Kidney (tissue), 13 donors: ENCODE measurements at regions not wholly inside any gene's neighbourhood (a gene's known extent, or its start where the extent isn't known, plus 50 kb on each side); places are given as distances from the start of the nearest gene placed in this dataset.
"Not testable (repeated sequence)": the region's sequence is repeated elsewhere in the genome, so short reads cannot be mapped to it uniquely, and the experiment has no call there.

Source experiments
- DNase-seq, 5 donors: peaks; one replicate each; pipeline ENCODE4 v3.0.0-alpha.2; 2013 to 2020
- FAIRE-seq: peaks from 2 replicates; lab custom pipeline; 2012; peaks lifted over from hg19 to GRCh38; lab: Jason Lieb, UNC
- H3K27ac ChIP-seq, 2 donors: one replicate each; pipeline ENCODE4 v1.7.0; 2013; ENCODE audit warnings: low read depth in 2 of 2, low read length in 2 of 2, inconsistent platforms in 1 of 2
- H3K27me3 ChIP-seq: one replicate; pipeline ENCODE4 v1.7.1; 2013; ENCODE audit warnings: low read length, inconsistent platforms; ENCODE audit not compliant: control insufficient read depth, insufficient read depth
- H3K36me3 ChIP-seq, 3 donors: one replicate each; pipeline versions ENCODE4 v1.7.0 to v1.7.1; 2013; ENCODE audit warnings: low read length in 3 of 3, control low read depth in 1 of 3, inconsistent platforms in 1 of 3; ENCODE audit not compliant: insufficient read depth in 3 of 3, control insufficient read depth in 2 of 3
- H3K4me1 ChIP-seq, 3 donors: one replicate each; pipeline versions ENCODE4 v1.7.0 to v1.7.1; 2013; ENCODE audit warnings: low read length in 3 of 3, inconsistent platforms in 1 of 3, low read depth in 1 of 3; ENCODE audit not compliant: control insufficient read depth in 2 of 3, insufficient read depth in 2 of 3
- H3K4me3 ChIP-seq, 3 donors: one replicate each; pipeline versions ENCODE4 v1.7.0 to v1.8.1; 2013; ENCODE audit warnings: low read length in 3 of 3, control low read depth in 1 of 3, inconsistent platforms in 1 of 3
- H3K9ac ChIP-seq, 3 donors: one replicate each; pipeline versions ENCODE4 v1.7.0 to v1.7.1; 2013; ENCODE audit warnings: low read length in 3 of 3, control low read depth in 1 of 3, inconsistent platforms in 1 of 3
- H3K9me3 ChIP-seq, 3 donors: one replicate each; pipeline versions ENCODE4 v1.7.0 to v1.7.1; 2013; ENCODE audit warnings: low read length in 3 of 3, control low read depth in 1 of 3, inconsistent platforms in 1 of 3; ENCODE audit not compliant: control insufficient read depth in 2 of 3, insufficient read depth in 1 of 3
- intact Hi-C: fragments of 100-400 bp; cut with DNase I; formaldehyde crosslinking; loops from one replicate; pipeline ENCODE4 v1.11.1; 2022
- TF ChIP-seq, protein P1 (sequence below): IDR thresholded peaks from 3 replicates; pipeline ENCODE4 v1.5.1; 2012; ENCODE audit warnings: mild to moderate bottlenecking, moderate library complexity, borderline replicate concordance; ENCODE audit not compliant: insufficient read depth; ENCODE audit errors: extremely low read depth
- donor health status: control.
- donor health status: control.
- donor health status: control.
- donor health status: control.
- donor health status: control.
- donor health status: DM: yes; HTN: yes; CAD: no.
- donor health status: Normal renal cell carcinoma (clear cell type).

DNA sequence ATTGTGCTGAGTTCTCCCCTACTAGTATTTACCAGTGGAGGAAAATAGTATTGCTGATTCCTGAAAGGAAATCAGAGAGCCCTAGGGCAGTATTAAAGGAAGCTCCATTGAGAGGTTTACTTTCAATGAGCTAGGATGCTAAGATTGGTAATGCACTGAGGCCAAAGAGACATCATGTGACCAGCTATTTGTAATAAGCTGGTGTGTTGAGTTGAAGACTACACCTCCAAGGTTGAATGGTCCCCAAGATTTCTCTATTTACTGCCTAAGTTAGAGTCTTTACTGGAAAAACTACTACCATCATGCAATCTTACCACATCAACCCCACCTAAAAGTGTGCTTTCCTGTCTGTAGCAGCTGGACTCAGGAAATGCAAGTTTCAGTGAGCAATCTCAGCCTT, 151.5 kb upstream of the GJE1 start:
- Histone ChIP-seq H3K9ac (no peak overlapping the region), H3K36me3 (no peaks in the 10 kb centered on the region), H3K4me1 (no peaks in the 10 kb centered on the region), H3K27me3 (no peaks in the 10 kb centered on the region), H3K9me3 (no peaks in the 10 kb centered on the region), H3K4me3 (no peak overlapping the region), H3K27ac (no peak overlapping the region)
- TF ChIP-seq, protein P1, sequence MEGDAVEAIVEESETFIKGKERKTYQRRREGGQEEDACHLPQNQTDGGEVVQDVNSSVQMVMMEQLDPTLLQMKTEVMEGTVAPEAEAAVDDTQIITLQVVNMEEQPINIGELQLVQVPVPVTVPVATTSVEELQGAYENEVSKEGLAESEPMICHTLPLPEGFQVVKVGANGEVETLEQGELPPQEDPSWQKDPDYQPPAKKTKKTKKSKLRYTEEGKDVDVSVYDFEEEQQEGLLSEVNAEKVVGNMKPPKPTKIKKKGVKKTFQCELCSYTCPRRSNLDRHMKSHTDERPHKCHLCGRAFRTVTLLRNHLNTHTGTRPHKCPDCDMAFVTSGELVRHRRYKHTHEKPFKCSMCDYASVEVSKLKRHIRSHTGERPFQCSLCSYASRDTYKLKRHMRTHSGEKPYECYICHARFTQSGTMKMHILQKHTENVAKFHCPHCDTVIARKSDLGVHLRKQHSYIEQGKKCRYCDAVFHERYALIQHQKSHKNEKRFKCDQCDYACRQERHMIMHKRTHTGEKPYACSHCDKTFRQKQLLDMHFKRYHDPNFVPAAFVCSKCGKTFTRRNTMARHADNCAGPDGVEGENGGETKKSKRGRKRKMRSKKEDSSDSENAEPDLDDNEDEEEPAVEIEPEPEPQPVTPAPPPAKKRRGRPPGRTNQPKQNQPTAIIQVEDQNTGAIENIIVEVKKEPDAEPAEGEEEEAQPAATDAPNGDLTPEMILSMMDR: no peak
- no peak for FAIRE-seq
- DNase-seq: no peak
- intact Hi-C loops: no loop called here

DNA sequence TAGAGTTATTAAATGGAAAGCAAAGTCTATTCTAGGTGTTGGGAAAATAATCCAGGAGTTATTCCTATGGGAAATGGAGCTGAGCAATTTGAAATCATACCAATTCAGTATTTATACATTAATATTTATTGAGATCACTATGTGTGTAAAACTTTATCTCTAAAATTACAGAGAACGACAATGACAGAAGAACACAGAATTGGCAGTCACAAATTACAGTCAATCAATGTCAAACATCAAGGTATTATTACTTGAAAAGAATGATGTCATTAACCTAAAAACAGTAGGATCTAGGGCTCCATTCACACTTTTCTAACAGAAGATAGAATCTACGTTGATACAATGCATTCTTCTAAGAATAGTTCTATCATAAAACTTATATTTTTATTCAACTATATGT, 154.9 kb upstream of the GJE1 start:
- FAIRE-seq (no peak), DNase-seq (no peak)
- no peaks in the 10 kb centered on the region for H3K9me3 ChIP-seq
- no peak overlapping the region for H3K9ac ChIP-seq
- H3K27me3 ChIP-seq: no peaks in the 10 kb centered on the region
- H3K4me1 ChIP-seq: no peaks in the 10 kb centered on the region
- intact Hi-C loops: no loop called here
- H3K4me3 ChIP-seq: no peak overlapping the region
- no peak overlapping the region for H3K27ac ChIP-seq
- TF ChIP-seq, protein P1: no peak
- no peaks in the 10 kb centered on the region for H3K36me3 ChIP-seq

DNA sequence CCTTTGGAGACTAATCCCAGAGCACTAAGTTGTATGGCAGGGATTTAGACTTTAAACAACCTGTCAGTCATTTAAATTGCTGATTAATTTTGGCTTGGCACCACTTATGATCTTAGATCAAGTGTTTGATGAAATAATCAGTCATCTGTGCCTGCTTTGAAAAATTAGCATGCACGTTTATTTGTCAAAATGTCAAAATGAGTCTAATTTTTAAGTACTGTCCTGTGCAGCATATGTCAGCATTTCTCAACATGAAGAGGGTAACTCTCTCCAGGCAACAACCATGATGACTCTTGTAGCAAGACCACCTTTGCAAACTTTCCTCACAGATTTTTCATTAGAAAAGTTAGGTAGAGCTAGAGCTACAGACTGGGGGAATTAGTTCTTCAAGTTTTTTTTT, 155.7 kb upstream of the GJE1 start:
- FAIRE-seq (no peak), DNase-seq (no peak)
- no peak overlapping the region for H3K9ac ChIP-seq
- intact Hi-C loops: no loop called here
- TF ChIP-seq, protein P1: no peak
- no peak overlapping the region for H3K27ac ChIP-seq
- H3K27me3 ChIP-seq: no peaks in the 10 kb centered on the region
- no peaks in the 10 kb centered on the region for H3K9me3 ChIP-seq
- no peaks in the 10 kb centered on the region for H3K4me1 ChIP-seq
- no peak overlapping the region for H3K4me3 ChIP-seq
- no peaks in the 10 kb centered on the region for H3K36me3 ChIP-seq

DNA sequence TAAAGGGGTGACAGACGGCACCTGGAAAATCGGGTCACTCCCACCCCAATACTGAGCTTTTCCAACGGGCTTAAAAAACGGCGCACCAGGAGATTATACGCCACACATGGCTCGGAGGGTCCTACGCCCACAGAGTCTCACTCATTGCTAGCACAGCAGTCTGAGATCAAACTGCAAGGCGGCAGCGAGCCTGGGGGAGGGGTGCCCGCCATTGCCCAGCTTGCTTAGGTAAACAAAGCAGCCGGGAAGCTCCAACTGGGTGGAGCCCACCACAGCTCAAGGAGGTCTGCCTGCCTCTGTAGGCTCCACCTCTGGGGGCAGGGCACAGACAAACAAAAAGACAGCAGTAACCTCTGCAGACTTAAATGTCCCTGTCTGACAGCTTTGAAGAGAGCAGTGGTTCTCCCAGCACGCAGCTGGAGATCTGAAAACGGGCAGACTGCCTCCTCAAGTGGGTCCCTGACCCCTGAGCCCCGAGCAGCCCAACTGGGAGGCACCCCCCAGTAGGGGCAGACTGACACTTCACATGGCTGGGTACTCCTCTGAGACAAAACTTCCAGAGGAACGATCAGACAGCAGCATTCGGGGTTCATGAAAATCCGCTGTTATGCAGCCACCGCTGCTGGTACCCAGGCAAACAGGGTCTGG, 162.8 kb upstream of the GJE1 start:
- DNase-seq, intact Hi-C loops, FAIRE-seq: not testable (repeated sequence)

More for the DNA sequence above, 162.8 kb upstream of the GJE1 start:
- H3K9me3 ChIP-seq, H3K27me3 ChIP-seq, H3K9ac ChIP-seq, H3K4me3 ChIP-seq, H3K4me1 ChIP-seq, H3K36me3 ChIP-seq, H3K27ac ChIP-seq: not testable (repeated sequence)
